GM23338 (cell line): ENCODE measurements at regions not wholly inside any gene's neighbourhood (a gene's known extent, or its start where the extent isn't known, plus 50 kb on each side); places are given as distances from the start of the nearest gene placed in this dataset.

ENCODE experiments used
- ATAC-seq: fragments of 200-7000 bp; cut with Tn5 transposase; 3 replicates; pipeline ENCODE4 v1.9.1; 2020
- DNase-seq: peaks from one replicate; pipeline ENCODE4 v3.0.0-alpha.2; 2015; ENCODE audit warnings: low spot score
- H2AFZ ChIP-seq: fragments of 200-600 bp; sonication (generic); 2 replicates; pipeline ENCODE4 v1.8.0; 2016; ENCODE audit warnings: antibody characterized with exemption, mild to moderate bottlenecking, moderate library complexity
- H3F3A ChIP-seq: fragments of 200-600 bp; sonication (generic); replicated peaks from 2 replicates; pipeline ENCODE4 v1.8.0; 2017; ENCODE audit warnings: antibody characterized with exemption, mixed run types, low read depth
- H3K27ac ChIP-seq: fragments of 200-600 bp; sonication (generic); 2 replicates; pipeline ENCODE4 v1.6.1; 2016; ENCODE audit warnings: low read depth
- H3K27me3 ChIP-seq: fragments of 200-600 bp; sonication (generic); 2 replicates; pipeline ENCODE4 v1.8.0; 2016; ENCODE audit warnings: mild to moderate bottlenecking, mixed run types, moderate library complexity; ENCODE audit not compliant: insufficient read depth
- H3K36me3 ChIP-seq: fragments of 200-600 bp; sonication (generic); 2 replicates; pipeline ENCODE4 v1.8.0; 2016; ENCODE audit warnings: mild to moderate bottlenecking; ENCODE audit not compliant: insufficient read depth
- H3K4me1 ChIP-seq: fragments of 200-600 bp; sonication (generic); 2 replicates; pipeline ENCODE4 v1.8.0; 2016; ENCODE audit warnings: mild to moderate bottlenecking, moderate library complexity; ENCODE audit not compliant: insufficient read depth
- H3K4me2 ChIP-seq: fragments of 200-600 bp; sonication (generic); 2 replicates; pipeline ENCODE4 v1.7.1; 2017; ENCODE audit warnings: mixed run types
- H3K4me3 ChIP-seq: fragments of 200-600 bp; sonication (generic); 2 replicates; pipeline ENCODE4 v1.6.1; 2016; ENCODE audit warnings: mixed run types
- H3K79me2 ChIP-seq: fragments of 200-600 bp; sonication (generic); replicated peaks from 2 replicates; pipeline ENCODE4 v1.8.0; 2017; ENCODE audit warnings: mild to moderate bottlenecking; ENCODE audit not compliant: insufficient read depth
- H3K9me2 ChIP-seq: fragments of 200-600 bp; sonication (generic); 2 replicates; pipeline ENCODE4 v1.8.0; 2017; ENCODE audit not compliant: insufficient read depth
- H4K20me1 ChIP-seq: fragments of 200-600 bp; sonication (generic); replicated peaks from 2 replicates; pipeline ENCODE4 v1.8.0; 2017; ENCODE audit warnings: mild to moderate bottlenecking; ENCODE audit not compliant: insufficient read depth
- H3K27ac Mint-ChIP-seq: 2 replicates; pipeline ENCODE4 v1.8.0; 2020; ENCODE audit warnings: inconsistent platforms, mild to moderate bottlenecking, moderate library complexity, mixed read lengths
- H3K27me3 Mint-ChIP-seq: 3 replicates; pipeline ENCODE4 v1.8.0; 2022; ENCODE audit warnings: low read depth, mild to moderate bottlenecking, moderate library complexity, mixed read lengths, inconsistent platforms; ENCODE audit not compliant: insufficient read depth, poor library complexity
- H3K36me3 Mint-ChIP-seq: 3 replicates; pipeline ENCODE4 v1.8.0; 2021; ENCODE audit warnings: low read depth, mild to moderate bottlenecking, inconsistent platforms, moderate library complexity, mixed read lengths
- H3K4me1 Mint-ChIP-seq: 3 replicates; pipeline ENCODE4 v1.8.0; 2020; ENCODE audit warnings: mild to moderate bottlenecking, inconsistent platforms, mixed read lengths
- H3K4me3 Mint-ChIP-seq: 3 replicates; pipeline ENCODE4 v1.8.0; 2021; ENCODE audit warnings: moderate library complexity, mild to moderate bottlenecking, inconsistent platforms, mixed read lengths
- H3K9me3 Mint-ChIP-seq: 3 replicates; pipeline ENCODE4 v1.8.0; 2020; ENCODE audit warnings: moderate library complexity, mild to moderate bottlenecking, inconsistent platforms, mixed read lengths
- CREB1 ChIP-seq: fragments of 250-450 bp; sonication (Bioruptor Pico); IDR thresholded peaks from 2 replicates; pipeline ENCODE4 v1.5.0; 2020; ENCODE audit warnings: low read depth, mild to moderate bottlenecking, moderate library complexity
- CTCF ChIP-seq, 2 experiments: fragments of 200-600 bp in 1 of 2; sonication (generic) in 1 of 2; conservative IDR thresholded peaks; 2 replicates each; pipeline versions ENCODE4 v1.5.1 to v1.6.1; 2016 to 2017; ENCODE audit warnings: antibody characterized with exemption in 2 of 2, low read depth in 2 of 2, mild to moderate bottlenecking in 2 of 2, moderate library complexity in 1 of 2
- ETS1 ChIP-seq: IDR thresholded peaks from 2 replicates; pipeline ENCODE4 v1.6.1; 2016; ENCODE audit warnings: antibody characterized with exemption
- EZH2 ChIP-seq: fragments of 200-600 bp; sonication (generic); IDR thresholded peaks from one replicate; pipeline ENCODE4 v1.8.0; 2017; ENCODE audit warnings: antibody characterized with exemption, mild to moderate bottlenecking, low read depth; ENCODE audit not compliant: unreplicated experiment
- EZH2phosphoT487 ChIP-seq: fragments of 200-600 bp; sonication (generic); IDR thresholded peaks from one replicate; pipeline ENCODE4 v1.8.1; 2018; ENCODE audit warnings: antibody characterized with exemption; ENCODE audit not compliant: unreplicated experiment
- JUNB ChIP-seq: IDR thresholded peaks from one replicate; pipeline ENCODE4 v1.6.1; 2016; ENCODE audit warnings: antibody characterized with exemption; ENCODE audit not compliant: unreplicated experiment
- NANOG ChIP-seq: IDR thresholded peaks from 2 replicates; pipeline ENCODE4 v1.6.1; 2016; ENCODE audit warnings: antibody characterized with exemption, borderline replicate concordance
- POLR2AphosphoS5 ChIP-seq: IDR thresholded peaks from 2 replicates; pipeline ENCODE4 v1.6.1; 2016; ENCODE audit warnings: antibody characterized with exemption, low read depth
- REST ChIP-seq: IDR thresholded peaks from one replicate; pipeline ENCODE4 v1.6.1; 2018; ENCODE audit warnings: antibody characterized with exemption; ENCODE audit not compliant: unreplicated experiment
- STAT1 ChIP-seq: IDR thresholded peaks from one replicate; pipeline ENCODE4 v1.6.1; 2016; ENCODE audit warnings: antibody characterized with exemption; ENCODE audit not compliant: unreplicated experiment
- ZNF114 ChIP-seq: fragments of 250-450 bp; sonication (Bioruptor Pico); IDR thresholded peaks from 2 replicates; pipeline ENCODE4 v1.5.0; 2020; ENCODE audit warnings: mild to moderate bottlenecking, moderate library complexity
- ZNF331 ChIP-seq: fragments of 250-450 bp; sonication (Bioruptor Pico); IDR thresholded peaks from 2 replicates; pipeline ENCODE4 v1.5.0; 2020; ENCODE audit warnings: low read depth, mild to moderate bottlenecking, moderate library complexity
- ZNF462 ChIP-seq: fragments of 250-450 bp; sonication (Bioruptor Pico); IDR thresholded peaks from 2 replicates; pipeline ENCODE4 v1.5.0; 2020; ENCODE audit warnings: mild to moderate bottlenecking, moderate library complexity

- Mint-ChIP-seq H3K27ac (no peak overlapping the region), H3K4me1 (no peaks in the 10 kb centered on the region), H3K9me3 (peaks cover 94% of the 10 kb centered on the region), H3K4me3 (no peak overlapping the region), H3K36me3 (peaks cover 11% of the 10 kb centered on the region), H3K27me3 (peaks cover 5% of the 10 kb centered on the region)
- DNase-seq (no peak), ATAC-seq (no peak)
- Histone ChIP-seq H3K4me2 (no peak overlapping the region), H3K36me3 (no peaks in the 10 kb centered on the region), H3K9me2 (no peaks in the 10 kb centered on the region), H3K79me2 (no peaks in the 10 kb centered on the region), H3F3A (no peaks in the 10 kb centered on the region), H3K4me3 (no peak overlapping the region), H3K4me1 (no peaks in the 10 kb centered on the region), H2AFZ (no peak overlapping the region), H4K20me1 (no peaks in the 10 kb centered on the region), H3K27me3 (no peaks in the 10 kb centered on the region), H3K27ac (no peak overlapping the region)
- TF ChIP-seq REST (no peak), ETS1 (no peak), STAT1 (no peak), CREB1 (no peak), ZNF331 (CRISPR knock-in tag) (no peak), ZNF462 (CRISPR knock-in tag) (no peak), EZH2phosphoT487 (no peak), CTCF (conservative IDR thresholded peaks at IDR 0.05; ENCODE audit: low read depth in 2 of 2) (no peak), EZH2 (no peak), ZNF114 (CRISPR knock-in tag) (no peak), POLR2AphosphoS5 (no peak), NANOG (no peak), JUNB (no peak)
Observed at GRCh38 chr16:26768385-26769010, 298.2 kb upstream of the C16orf82 start.
